H9 (cell line): ENCODE measurements at regions not wholly inside any gene's neighbourhood (a gene's known extent, or its start where the extent isn't known, plus 50 kb on each side); places are given as distances from the start of the nearest gene placed in this dataset.

Experiments
- DNase-seq: peaks from one replicate; pipeline ENCODE4 v3.0.0-alpha.2; 2017
- H2AFZ ChIP-seq: one replicate; pipeline ENCODE4 v1.6.1; 2013; ENCODE audit warnings: mild to moderate bottlenecking, low read length, control low read depth, moderate library complexity
- H2AK5ac ChIP-seq: 2 replicates; pipeline ENCODE4 v1.6.1; 2013; ENCODE audit warnings: low read length, control low read depth, mixed read lengths; ENCODE audit not compliant: insufficient read length
- H2BK120ac ChIP-seq: one replicate; pipeline ENCODE4 v1.6.1; 2013; ENCODE audit warnings: low read depth, mild to moderate bottlenecking, low read length, control low read depth, inconsistent platforms; ENCODE audit not compliant: poor library complexity, severe bottlenecking
- H2BK12ac ChIP-seq: 2 replicates; pipeline ENCODE4 v1.6.1; 2013; ENCODE audit warnings: low read length, control low read depth, mixed read lengths, low read depth; ENCODE audit not compliant: insufficient read length
- H2BK15ac ChIP-seq: 2 replicates; pipeline ENCODE4 v1.6.1; 2013; ENCODE audit warnings: low read depth, low read length, control low read depth
- H2BK20ac ChIP-seq: one replicate; pipeline ENCODE4 v1.6.1; 2013; ENCODE audit warnings: low read depth, mild to moderate bottlenecking, low read length, control low read depth, inconsistent platforms; ENCODE audit not compliant: poor library complexity, severe bottlenecking
- H2BK5ac ChIP-seq: 2 replicates; pipeline ENCODE4 v1.6.1; 2013; ENCODE audit warnings: low read length, control low read depth, mixed read lengths; ENCODE audit not compliant: insufficient read length
- H3K14ac ChIP-seq: 2 replicates; pipeline ENCODE4 v1.6.1; 2013; ENCODE audit warnings: low read length, control low read depth; ENCODE audit not compliant: insufficient read depth
- H3K18ac ChIP-seq: 2 replicates; pipeline ENCODE4 v1.6.1; 2013; ENCODE audit warnings: low read depth, mild to moderate bottlenecking, mixed read lengths, low read length, control low read depth; ENCODE audit not compliant: insufficient read length
- H3K23ac ChIP-seq: 2 replicates; pipeline ENCODE4 v1.6.1; 2013; ENCODE audit warnings: low read length, control low read depth, mixed read lengths, low read depth; ENCODE audit not compliant: insufficient read length
- H3K23me2 ChIP-seq: 2 replicates; pipeline ENCODE4 v1.6.1; 2013; ENCODE audit warnings: low read depth, mild to moderate bottlenecking, mixed read lengths, low read length, control low read depth; ENCODE audit not compliant: insufficient read length, poor library complexity, severe bottlenecking
- H3K27ac ChIP-seq: 2 replicates; pipeline ENCODE4 v1.5.1; 2013; ENCODE audit warnings: low read length, control low read depth, mixed read lengths, low read depth; ENCODE audit not compliant: insufficient read length
- H3K27me3 ChIP-seq: 2 replicates; pipeline ENCODE4 v1.6.1; 2013; ENCODE audit warnings: low read length, control low read depth, inconsistent platforms; ENCODE audit not compliant: insufficient read depth
- H3K4ac ChIP-seq: 2 replicates; pipeline ENCODE4 v1.6.1; 2013; ENCODE audit warnings: low read depth, mild to moderate bottlenecking, control low read depth, inconsistent platforms, low read length, moderate library complexity
- H3K4me1 ChIP-seq: 2 replicates; pipeline ENCODE4 v1.6.1; 2013; ENCODE audit warnings: low read length, control low read depth, inconsistent platforms; ENCODE audit not compliant: insufficient read depth
- H3K4me2 ChIP-seq: 2 replicates; pipeline ENCODE4 v1.6.1; 2013; ENCODE audit warnings: low read length, control low read depth, mixed read lengths; ENCODE audit not compliant: insufficient read length, insufficient read depth
- H3K56ac ChIP-seq: 2 replicates; pipeline ENCODE4 v1.6.1; 2013; ENCODE audit warnings: low read depth, mild to moderate bottlenecking, mixed read lengths, low read length, control low read depth; ENCODE audit not compliant: insufficient read length
- H3K79me1 ChIP-seq: 2 replicates; pipeline ENCODE4 v1.6.1; 2013; ENCODE audit warnings: low read depth, mild to moderate bottlenecking, moderate library complexity, low read length, control low read depth, inconsistent platforms; ENCODE audit not compliant: insufficient read depth, poor library complexity, severe bottlenecking
- H3K79me2 ChIP-seq: 2 replicates; pipeline ENCODE4 v1.6.1; 2013; ENCODE audit warnings: low read length, control low read depth, inconsistent platforms; ENCODE audit not compliant: insufficient read depth
- H3K9ac ChIP-seq: 2 replicates; pipeline ENCODE4 v1.6.1; 2013; ENCODE audit warnings: low read length, control low read depth, mixed read lengths; ENCODE audit not compliant: insufficient read length; ENCODE audit errors: extremely low read depth
- H3K9me3 ChIP-seq: one replicate; pipeline ENCODE4 v1.6.1; 2013; ENCODE audit warnings: low read depth, low read length, inconsistent platforms; ENCODE audit not compliant: control insufficient read depth
- H3T11ph ChIP-seq: one replicate; pipeline ENCODE4 v1.6.1; 2013; ENCODE audit warnings: mild to moderate bottlenecking, low read length, control low read depth, inconsistent platforms
- H4K20me1 ChIP-seq: one replicate; pipeline ENCODE4 v1.6.1; 2013; ENCODE audit not compliant: control insufficient read depth, insufficient read length, insufficient read depth
- H4K5ac ChIP-seq: 2 replicates; pipeline ENCODE4 v1.6.1; 2013; ENCODE audit warnings: low read depth, mild to moderate bottlenecking, mixed read lengths, low read length, control low read depth; ENCODE audit not compliant: insufficient read length
- H4K8ac ChIP-seq: replicated peaks from 2 replicates; pipeline ENCODE4 v1.6.1; 2013; ENCODE audit warnings: low read length, control low read depth, mixed read lengths, low read depth; ENCODE audit not compliant: insufficient read length
- H4K91ac ChIP-seq: 2 replicates; pipeline ENCODE4 v1.6.1; 2013; ENCODE audit warnings: low read depth, mild to moderate bottlenecking, moderate library complexity, mixed read lengths, low read length, control low read depth; ENCODE audit not compliant: insufficient read length
- H3K27ac Mint-ChIP-seq, 3 experiments: 2 replicates in 2 of 3; 3 replicates in 1 of 3; pipeline ENCODE4 v1.8.0; 2020 to 2021; ENCODE audit warnings: mixed read lengths in 3 of 3, mild to moderate bottlenecking in 1 of 3, moderate library complexity in 1 of 3
- H3K27me3 Mint-ChIP-seq: 2 replicates; pipeline ENCODE4 v1.8.0; 2021; ENCODE audit warnings: low read depth, mild to moderate bottlenecking, moderate library complexity, mixed read lengths
- H3K36me3 Mint-ChIP-seq, 3 experiments: 2 replicates in 2 of 3; 3 replicates in 1 of 3; pipeline ENCODE4 v1.8.0; 2020 to 2021; ENCODE audit warnings: low read depth in 3 of 3, mixed read lengths in 3 of 3; ENCODE audit not compliant: insufficient read depth in 1 of 3
- H3K4me1 Mint-ChIP-seq, 2 experiments: 2 replicates each; pipeline ENCODE4 v1.8.0; 2020; ENCODE audit warnings: mixed read lengths in 2 of 2
- H3K4me3 Mint-ChIP-seq, 2 experiments: 2 replicates in 1 of 2; 3 replicates in 1 of 2; pipeline ENCODE4 v1.8.0; 2020 to 2021; ENCODE audit warnings: mild to moderate bottlenecking in 2 of 2, mixed read lengths in 2 of 2, moderate library complexity in 1 of 2
- H3K9me3 Mint-ChIP-seq, 2 experiments: 2 replicates in 1 of 2; 3 replicates in 1 of 2; pipeline ENCODE4 v1.8.0; 2020; ENCODE audit warnings: mild to moderate bottlenecking in 2 of 2, mixed read lengths in 2 of 2, moderate library complexity in 1 of 2
- WGBS: extraction: QIAGEN DNeasy Blood & Tissue Kit; methylation state at CpG from one replicate; pipeline ENCODE4 v1.1.7; 2013; ENCODE audit warnings: missing lambda C conversion rate, low lambda C conversion rate, mixed read lengths; ENCODE audit not compliant: insufficient read length; ENCODE audit errors: extremely low coverage; 5-methylcytosine and 5-hydroxymethylcytosine counted together
- TF ChIP-seq, protein P1 (sequence below): fragments of 200-600 bp; sonication (generic); conservative IDR thresholded peaks from 3 replicates; pipeline ENCODE4 v1.8.0; 2021; ENCODE audit warnings: antibody characterized with exemption, mild to moderate bottlenecking

DNA sequence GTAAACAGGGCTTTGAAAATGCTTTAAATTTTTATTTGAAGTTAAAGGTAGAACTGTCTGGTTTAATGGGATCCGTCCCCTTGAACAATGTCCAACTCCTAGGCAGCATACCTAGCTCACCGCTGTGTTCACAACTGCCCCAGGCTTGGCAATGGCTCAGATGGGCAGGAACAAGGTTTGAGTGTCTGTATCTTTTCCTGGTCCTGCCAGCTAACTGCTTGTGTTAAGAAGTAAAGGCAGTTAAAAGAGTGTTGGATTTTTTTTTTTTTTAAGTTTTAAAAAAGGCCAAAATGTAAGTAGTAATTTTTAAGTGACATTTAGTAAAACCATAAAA is 66.7 kb upstream of the FNDC3A start:
- Histone ChIP-seq H3K27ac (no peak overlapping the region), H4K8ac (no peak overlapping the region), H3K18ac (no peak overlapping the region), H3K4me2 (no peak overlapping the region), H3K4me1 (no peaks in the 10 kb centered on the region; the same call in 1 of the 2 replicates), H4K91ac (no peak overlapping the region), H3K9ac (no peak overlapping the region), H3K14ac (no peak overlapping the region), H3K27me3 (no peaks in the 10 kb centered on the region), H2BK20ac (no peak overlapping the region), H3T11ph (no peak overlapping the region), H2BK15ac (no peak overlapping the region), H2AFZ (no peak overlapping the region), H3K79me2 (no peaks in the 10 kb centered on the region), H3K4ac (no peak overlapping the region), H2BK120ac (no peak overlapping the region), H3K79me1 (no peaks in the 10 kb centered on the region), H2BK5ac (no peak overlapping the region), H3K9me3 (no peaks in the 10 kb centered on the region), H2AK5ac (no peak overlapping the region), H3K56ac (no peak overlapping the region), H3K23ac (no peak overlapping the region), H4K5ac (no peak overlapping the region), H4K20me1 (no peaks in the 10 kb centered on the region), H3K23me2 (no peaks in the 10 kb centered on the region), H2BK12ac (no peak overlapping the region)
- Mint-ChIP-seq H3K27me3 (peaks cover 2% of the 10 kb centered on the region; the same call in 1 of the 2 replicates), H3K4me3 (no peak overlapping the region), H3K9me3 (no peaks in the 10 kb centered on the region; a peak in 1 of 5 replicates), H3K27ac (no peak overlapping the region), H3K4me1 (peaks cover 2 to 3% of the 10 kb centered on the region in 2 experiments; a peak in 2 of 4 replicates), H3K36me3 (no peaks in the 10 kb centered on the region)
- DNase-seq, result no peak
- WGBS, result no CpG with 5 or more reads among the region's 2 CpGs
- TF ChIP-seq, protein P1, sequence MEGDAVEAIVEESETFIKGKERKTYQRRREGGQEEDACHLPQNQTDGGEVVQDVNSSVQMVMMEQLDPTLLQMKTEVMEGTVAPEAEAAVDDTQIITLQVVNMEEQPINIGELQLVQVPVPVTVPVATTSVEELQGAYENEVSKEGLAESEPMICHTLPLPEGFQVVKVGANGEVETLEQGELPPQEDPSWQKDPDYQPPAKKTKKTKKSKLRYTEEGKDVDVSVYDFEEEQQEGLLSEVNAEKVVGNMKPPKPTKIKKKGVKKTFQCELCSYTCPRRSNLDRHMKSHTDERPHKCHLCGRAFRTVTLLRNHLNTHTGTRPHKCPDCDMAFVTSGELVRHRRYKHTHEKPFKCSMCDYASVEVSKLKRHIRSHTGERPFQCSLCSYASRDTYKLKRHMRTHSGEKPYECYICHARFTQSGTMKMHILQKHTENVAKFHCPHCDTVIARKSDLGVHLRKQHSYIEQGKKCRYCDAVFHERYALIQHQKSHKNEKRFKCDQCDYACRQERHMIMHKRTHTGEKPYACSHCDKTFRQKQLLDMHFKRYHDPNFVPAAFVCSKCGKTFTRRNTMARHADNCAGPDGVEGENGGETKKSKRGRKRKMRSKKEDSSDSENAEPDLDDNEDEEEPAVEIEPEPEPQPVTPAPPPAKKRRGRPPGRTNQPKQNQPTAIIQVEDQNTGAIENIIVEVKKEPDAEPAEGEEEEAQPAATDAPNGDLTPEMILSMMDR, result no peak
